OCI-LY1 (cell line): ENCODE measurements at regions not wholly inside any gene's neighbourhood (a gene's known extent, or its start where the extent isn't known, plus 50 kb on each side); places are given as distances from the start of the nearest gene placed in this dataset.

Experiments used
- EZH2 ChIP-seq: fragments of 200-600 bp; sonication (generic), shearing (Covaris generic); IDR thresholded peaks from 2 replicates; pipeline ENCODE4 v1.8.0; 2017; ENCODE audit warnings: borderline replicate concordance, mixed run types, mild to moderate bottlenecking, antibody characterized with exemption, low read length, moderate library complexity, mixed read lengths
- TF ChIP-seq, protein P1 (sequence below): fragments of 200-600 bp; sonication (generic), shearing (Covaris generic); IDR thresholded peaks from 2 replicates; pipeline ENCODE4 v1.5.1; 2017; ENCODE audit warnings: mild to moderate bottlenecking, antibody characterized with exemption, low read length, moderate library complexity, mixed read lengths

DNA sequence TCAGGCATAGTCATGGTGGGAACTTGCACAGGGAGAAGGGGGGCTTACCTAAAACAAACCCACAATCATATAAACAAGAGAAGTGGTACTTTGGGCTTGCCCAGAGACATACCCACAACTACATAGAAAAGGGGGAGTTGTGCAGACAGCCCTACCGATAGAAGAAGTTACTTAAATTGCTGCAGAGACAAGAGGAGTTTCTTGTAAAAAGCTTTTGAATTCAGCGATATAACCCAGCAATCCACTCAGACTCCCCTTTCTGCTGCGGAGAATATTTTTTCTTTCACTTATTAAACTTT lies 164.0 kb upstream of the ETV3 start:
- TF ChIP-seq, protein P1, sequence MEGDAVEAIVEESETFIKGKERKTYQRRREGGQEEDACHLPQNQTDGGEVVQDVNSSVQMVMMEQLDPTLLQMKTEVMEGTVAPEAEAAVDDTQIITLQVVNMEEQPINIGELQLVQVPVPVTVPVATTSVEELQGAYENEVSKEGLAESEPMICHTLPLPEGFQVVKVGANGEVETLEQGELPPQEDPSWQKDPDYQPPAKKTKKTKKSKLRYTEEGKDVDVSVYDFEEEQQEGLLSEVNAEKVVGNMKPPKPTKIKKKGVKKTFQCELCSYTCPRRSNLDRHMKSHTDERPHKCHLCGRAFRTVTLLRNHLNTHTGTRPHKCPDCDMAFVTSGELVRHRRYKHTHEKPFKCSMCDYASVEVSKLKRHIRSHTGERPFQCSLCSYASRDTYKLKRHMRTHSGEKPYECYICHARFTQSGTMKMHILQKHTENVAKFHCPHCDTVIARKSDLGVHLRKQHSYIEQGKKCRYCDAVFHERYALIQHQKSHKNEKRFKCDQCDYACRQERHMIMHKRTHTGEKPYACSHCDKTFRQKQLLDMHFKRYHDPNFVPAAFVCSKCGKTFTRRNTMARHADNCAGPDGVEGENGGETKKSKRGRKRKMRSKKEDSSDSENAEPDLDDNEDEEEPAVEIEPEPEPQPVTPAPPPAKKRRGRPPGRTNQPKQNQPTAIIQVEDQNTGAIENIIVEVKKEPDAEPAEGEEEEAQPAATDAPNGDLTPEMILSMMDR = no peak
- TF ChIP-seq EZH2 = no peak
